ENCODE measurements at regions not wholly inside any gene's neighbourhood (a gene's known extent, or its start where the extent isn't known, plus 50 kb on each side); places are given as distances from the start of the nearest gene placed in this dataset.

DNA sequence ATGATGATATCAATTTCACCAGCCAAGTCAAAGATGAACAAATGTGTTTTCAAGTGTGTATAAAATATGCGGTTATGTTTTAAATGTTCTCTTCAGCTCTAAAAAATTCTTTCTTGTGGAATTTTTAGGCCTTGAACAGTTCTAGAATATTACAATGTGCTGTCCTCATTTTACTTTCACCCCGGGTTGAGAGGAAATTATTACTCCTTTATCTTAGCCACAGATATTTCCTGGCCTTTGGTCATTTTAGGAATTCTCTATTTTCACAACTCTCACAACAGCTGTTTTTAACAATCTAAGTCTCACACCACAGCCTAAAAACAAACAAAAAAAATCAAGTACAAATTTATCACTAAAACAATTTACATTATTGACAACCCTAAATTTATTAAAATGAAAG, 112.2 kb upstream of the HGF start:
- no peak for TF ChIP-seq POLR2A (IDR thresholded peaks at IDR 0.05)
- TF ChIP-seq CTCF (IDR thresholded peaks at IDR 0.05): no peak

Measured in gastroesophageal sphincter (tissue), 3 donors.